ENCODE measurements at regions not wholly inside any gene's neighbourhood (a gene's known extent, or its start where the extent isn't known, plus 50 kb on each side); places are given as distances from the start of the nearest gene placed in this dataset.

- TF ChIP-seq CTCF (conservative IDR thresholded peaks at IDR 0.05) (no peak), EZH2 (IDR thresholded peaks at IDR 0.05; ENCODE audit: low read depth) (no peak)
These were observed 160.8 kb upstream of the GPR149 start for GRCh38 chr3:154590675-154591384.

Measured in PC-9 (cell line).